Activated naive CD4-positive, alpha-beta T cell treated with anti-CD3 and anti-CD28 coated beads for 36 hours (primary cell): ENCODE measurements at regions not wholly inside any gene's neighbourhood (a gene's known extent, or its start where the extent isn't known, plus 50 kb on each side); places are given as distances from the start of the nearest gene placed in this dataset.
A peak's percentile ranks its signal among the peaks of the same experiment; 100 is the strongest.

Source experiments
- CTCF ChIA-PET: fragments of 350-600 bp; sonication (Branson Sonifier 250); formaldehyde crosslinking; loops from one replicate; lab custom pipeline; 2021; ENCODE audit warnings: antibody characterized with exemption; lab: Charles Lee
- DNase-seq: peaks from one replicate; pipeline ENCODE4 v3.0.0-alpha.2; 2020
- H3K27ac Mint-ChIP-seq: one replicate; pipeline ENCODE4 v1.8.0; 2021; ENCODE audit warnings: mild to moderate bottlenecking, mixed read lengths
- H3K27me3 Mint-ChIP-seq: one replicate; pipeline ENCODE4 v1.8.0; 2021; ENCODE audit warnings: low read depth, mixed read lengths
- H3K36me3 Mint-ChIP-seq: one replicate; pipeline ENCODE4 v1.8.0; 2021; ENCODE audit warnings: low read depth, mixed read lengths
- H3K4me1 Mint-ChIP-seq: one replicate; pipeline ENCODE4 v1.8.0; 2021; ENCODE audit warnings: low read depth, mixed read lengths
- H3K4me3 Mint-ChIP-seq: one replicate; pipeline ENCODE4 v1.8.0; 2021; ENCODE audit warnings: mild to moderate bottlenecking, moderate library complexity, mixed read lengths
- H3K9me3 Mint-ChIP-seq: one replicate; pipeline ENCODE4 v1.8.0; 2021; ENCODE audit warnings: mixed read lengths
- intact Hi-C: fragments of 100-400 bp; cut with micrococcal nuclease; formaldehyde crosslinking; loops from one replicate; pipeline ENCODE4 v1.15.1; 2023

- peaks cover 3% of the 10 kb centered on the region for H3K4me1 Mint-ChIP-seq
- intact Hi-C loops: no loop called here
- no peak overlapping the region for H3K4me3 Mint-ChIP-seq
- H3K9me3 Mint-ChIP-seq: no peaks in the 10 kb centered on the region
- CTCF ChIA-PET: no interaction called here
- DNase-seq: no peak
- H3K27me3 Mint-ChIP-seq: peaks cover 50% of the 10 kb centered on the region
- H3K27ac Mint-ChIP-seq: no peak overlapping the region
- no peaks in the 10 kb centered on the region for H3K36me3 Mint-ChIP-seq
These were observed 97.5 kb upstream of the CREB5 start for GRCh38 chr7:28314841-28315240.

- peaks cover 3% of the 10 kb centered on the region for H3K4me1 Mint-ChIP-seq
- no peaks in the 10 kb centered on the region for H3K9me3 Mint-ChIP-seq
- no peak for DNase-seq
- CTCF ChIA-PET: interaction anchor here (1.0 kb wide), 1 partner anchor 47 kb away, joined by 3 read pairs; no protein-coding TSS in a partner anchor
- peaks cover 45% of the 10 kb centered on the region for H3K27me3 Mint-ChIP-seq
- intact Hi-C loops: loop anchor here (1.0 kb wide), 1 partner anchor 13 kb away; no protein-coding TSS in a partner anchor
- H3K36me3 Mint-ChIP-seq: no peaks in the 10 kb centered on the region
- no peak overlapping the region for H3K4me3 Mint-ChIP-seq
- no peak overlapping the region for H3K27ac Mint-ChIP-seq
These were observed 96.5 kb upstream of the CREB5 start for GRCh38 chr7:28315565-28316410.

GRCh38 chr7:28316489-28316888 lies 95.8 kb upstream of the CREB5 start:
- peaks cover 3% of the 10 kb centered on the region for H3K4me1 Mint-ChIP-seq
- peak; percentile 10 for DNase-seq
- no peak overlapping the region for H3K27ac Mint-ChIP-seq
- CTCF ChIA-PET: no interaction called here
- H3K4me3 Mint-ChIP-seq: no peak overlapping the region
- peaks cover 45% of the 10 kb centered on the region for H3K27me3 Mint-ChIP-seq
- H3K9me3 Mint-ChIP-seq: no peaks in the 10 kb centered on the region
- H3K36me3 Mint-ChIP-seq: no peaks in the 10 kb centered on the region
- intact Hi-C loops: loop anchor here (1.0 kb wide), 1 partner anchor 12 kb away; no protein-coding TSS in a partner anchor

GRCh38 chr7:28318101-28318762 lies 94.1 kb upstream of the CREB5 start:
- CTCF ChIA-PET: no interaction called here
- no peaks in the 10 kb centered on the region for H3K9me3 Mint-ChIP-seq
- intact Hi-C loops: no loop called here
- H3K4me1 Mint-ChIP-seq: peaks cover 3% of the 10 kb centered on the region
- no peak overlapping the region for H3K4me3 Mint-ChIP-seq
- H3K36me3 Mint-ChIP-seq: no peaks in the 10 kb centered on the region
- H3K27me3 Mint-ChIP-seq: peaks cover 33% of the 10 kb centered on the region
- no peak for DNase-seq
- H3K27ac Mint-ChIP-seq: no peak overlapping the region

- Mint-ChIP-seq H3K4me1 (peaks cover 14% of the 10 kb centered on the region), H3K27me3 (peaks cover 5% of the 10 kb centered on the region), H3K36me3 (no peaks in the 10 kb centered on the region), H3K27ac (no peak overlapping the region), H3K4me3 (no peak overlapping the region), H3K9me3 (no peaks in the 10 kb centered on the region)
- DNase-seq: no peak
- CTCF ChIA-PET: interaction anchor here (0.7 to 1.1 kb wide), 2 partner anchors 27 to 68 kb away, joined by 3 to 5 read pairs; no protein-coding TSS in a partner anchor
- intact Hi-C loops: no loop called here
These were observed 88.5 kb upstream of the CREB5 start for GRCh38 chr7:28323833-28324232.

- peak; percentile 18 for DNase-seq
- Mint-ChIP-seq H3K27me3 (peaks cover 3% of the 10 kb centered on the region), H3K9me3 (no peaks in the 10 kb centered on the region), H3K4me1 (peaks cover 40% of the 10 kb centered on the region), H3K27ac (peak overlapping the region; percentile 35), H3K36me3 (no peaks in the 10 kb centered on the region), H3K4me3 (no peak overlapping the region)
- CTCF ChIA-PET: interaction anchor here (0.6 to 3.2 kb wide), 4 partner anchors 31 to 129 kb away, joined by 3 to 9 read pairs (median 7); no protein-coding TSS in a partner anchor
- intact Hi-C loops: loop anchor here (1.0 kb wide), 6 partner anchors 12 to 176 kb away; no protein-coding TSS in a partner anchor
These were observed 84.2 kb upstream of the CREB5 start for GRCh38 chr7:28328146-28328545.

GRCh38 chr7:28328822-28329660 lies 83.3 kb upstream of the CREB5 start:
- CTCF ChIA-PET: interaction anchor here (0.7 to 3.2 kb wide), 5 partner anchors 32 to 290 kb away, joined by 3 to 9 read pairs (median 3); no protein-coding TSS in a partner anchor
- peaks cover 3% of the 10 kb centered on the region for H3K27me3 Mint-ChIP-seq
- no peak overlapping the region for H3K4me3 Mint-ChIP-seq
- H3K36me3 Mint-ChIP-seq: no peaks in the 10 kb centered on the region
- H3K9me3 Mint-ChIP-seq: no peaks in the 10 kb centered on the region
- H3K27ac Mint-ChIP-seq: no peak overlapping the region
- intact Hi-C loops: loop anchor here (1.0 kb wide), 6 partner anchors 13 to 177 kb away; no protein-coding TSS in a partner anchor
- peaks cover 40% of the 10 kb centered on the region for H3K4me1 Mint-ChIP-seq
- DNase-seq: peak; percentile 25

GRCh38 chr7:28329661-28330363 lies 82.5 kb upstream of the CREB5 start:
- peak; percentile 25 for DNase-seq
- CTCF ChIA-PET: interaction anchor here (0.6 to 3.2 kb wide), 5 partner anchors 38 to 291 kb away, joined by 3 to 8 read pairs (median 3); no protein-coding TSS in a partner anchor
- Mint-ChIP-seq H3K27me3 (peaks cover 3% of the 10 kb centered on the region), H3K4me3 (no peak overlapping the region), H3K27ac (no peak overlapping the region), H3K36me3 (no peaks in the 10 kb centered on the region), H3K9me3 (peaks cover 4% of the 10 kb centered on the region), H3K4me1 (peaks cover 40% of the 10 kb centered on the region)
- intact Hi-C loops: loop anchor here (1.0 kb wide), 1 partner anchor 293 kb away; no protein-coding TSS in a partner anchor

- CTCF ChIA-PET: interaction anchor here (0.6 to 3.2 kb wide), 5 partner anchors 31 to 283 kb away, joined by 3 to 8 read pairs (median 3); no protein-coding TSS in a partner anchor
- H3K9me3 Mint-ChIP-seq: peaks cover 4% of the 10 kb centered on the region
- intact Hi-C loops: loop anchor here (1.0 kb wide), 1 partner anchor 293 kb away; no protein-coding TSS in a partner anchor
- no peaks in the 10 kb centered on the region for H3K36me3 Mint-ChIP-seq
- peaks cover 40% of the 10 kb centered on the region for H3K4me1 Mint-ChIP-seq
- no peak for DNase-seq
- no peak overlapping the region for H3K4me3 Mint-ChIP-seq
- H3K27me3 Mint-ChIP-seq: peaks cover 3% of the 10 kb centered on the region
- no peak overlapping the region for H3K27ac Mint-ChIP-seq
These were observed 81.8 kb upstream of the CREB5 start for GRCh38 chr7:28330384-28331070.

- H3K4me3 Mint-ChIP-seq: no peak overlapping the region
- no peak for DNase-seq
- intact Hi-C loops: no loop called here
- no peak overlapping the region for H3K27ac Mint-ChIP-seq
- peaks cover 4% of the 10 kb centered on the region for H3K9me3 Mint-ChIP-seq
- peaks cover 40% of the 10 kb centered on the region for H3K4me1 Mint-ChIP-seq
- CTCF ChIA-PET: interaction anchor here (0.7 to 1.8 kb wide), 2 partner anchors 58 to 174 kb away, joined by 3 to 4 read pairs; no protein-coding TSS in a partner anchor
- H3K27me3 Mint-ChIP-seq: no peaks in the 10 kb centered on the region
- no peaks in the 10 kb centered on the region for H3K36me3 Mint-ChIP-seq
These were observed 80.3 kb upstream of the CREB5 start for GRCh38 chr7:28332046-28332445.
